PC-9 (cell line): ENCODE measurements at regions not wholly inside any gene's neighbourhood (a gene's known extent, or its start where the extent isn't known, plus 50 kb on each side); places are given as distances from the start of the nearest gene placed in this dataset.

Experiments used
- BruUV-seq: library from RNA; stranded (reverse); fragments of 400-500 nt; replicated peaks from 2 replicates; lab custom pipeline; 2021; lab: Mats Ljungman, UMichigan
- CTCF ChIA-PET: fragments of 300-600 bp; sonication (Branson Sonifier 250); formaldehyde crosslinking; loops from one replicate; lab custom pipeline; 2022; ENCODE audit warnings: antibody characterized with exemption; lab: Charles Lee
- POLR2A ChIA-PET: fragments of 300-600 bp; sonication (Branson Sonifier 250); formaldehyde crosslinking; loops from one replicate; lab custom pipeline; 2022; ENCODE audit warnings: antibody characterized with exemption; ENCODE audit not compliant: unreplicated experiment; lab: Charles Lee
- DNase-seq, 2 experiments: peaks; one replicate each; pipeline versions ENCODE4 v3.0.0 to v3.0.0-alpha.2; 2015 to 2022; ENCODE audit warnings: mixed read lengths in 1 of 2
- H2AFZ ChIP-seq: fragments of 200-600 bp; sonication (generic); 2 replicates; pipeline ENCODE4 v1.8.1; 2017; ENCODE audit warnings: antibody characterized with exemption
- H3F3A ChIP-seq: fragments of 200-600 bp; sonication (generic); 2 replicates; pipeline ENCODE4 v1.8.1; 2017; ENCODE audit warnings: antibody characterized with exemption, mild to moderate bottlenecking, low read depth; ENCODE audit not compliant: insufficient read depth
- H3K27ac ChIP-seq: fragments of 200-600 bp; sonication (generic); 2 replicates; pipeline ENCODE4 v1.6.1; 2016; ENCODE audit warnings: mixed run types
- H3K27me3 ChIP-seq: fragments of 200-600 bp; sonication (generic); 2 replicates; pipeline ENCODE4 v1.6.1; 2016; ENCODE audit warnings: low read depth, mixed run types; ENCODE audit not compliant: insufficient read depth
- H3K36me3 ChIP-seq: fragments of 200-600 bp; sonication (generic); 2 replicates; pipeline ENCODE4 v1.6.1; 2016; ENCODE audit warnings: low read depth, mixed run types
- H3K4me1 ChIP-seq: fragments of 200-600 bp; sonication (generic); replicated peaks from 2 replicates; pipeline ENCODE4 v1.6.1; 2016; ENCODE audit warnings: mixed run types; ENCODE audit not compliant: insufficient read depth
- H3K4me2 ChIP-seq: fragments of 200-600 bp; sonication (generic); 2 replicates; pipeline ENCODE4 v1.6.1; 2017; ENCODE audit warnings: mixed run types
- H3K4me3 ChIP-seq: fragments of 200-600 bp; sonication (generic); 2 replicates; pipeline ENCODE4 v1.6.1; 2016; ENCODE audit warnings: mixed run types
- H3K79me2 ChIP-seq: fragments of 200-600 bp; sonication (generic); 2 replicates; pipeline ENCODE4 v1.6.1; 2017; ENCODE audit warnings: low read depth, mixed run types
- H3K9me2 ChIP-seq: fragments of 200-600 bp; sonication (generic); 2 replicates; pipeline ENCODE4 v1.8.1; 2017; ENCODE audit warnings: mild to moderate bottlenecking; ENCODE audit not compliant: insufficient read depth
- H3K9me3 ChIP-seq: fragments of 200-600 bp; sonication (generic); 2 replicates; pipeline ENCODE4 v1.8.1; 2016; ENCODE audit warnings: low read depth; ENCODE audit not compliant: insufficient read depth
- H4K20me1 ChIP-seq: fragments of 200-600 bp; sonication (generic); 2 replicates; pipeline ENCODE4 v1.8.1; 2017; ENCODE audit not compliant: insufficient read depth
- EZH2 ChIP-seq: fragments of 200-600 bp; sonication (generic); IDR thresholded peaks from 2 replicates; pipeline ENCODE4 v1.8.0; 2017; ENCODE audit warnings: antibody characterized with exemption, low read depth
- intact Hi-C: fragments of 100-400 bp; cut with micrococcal nuclease; formaldehyde crosslinking; loops from one replicate; pipeline ENCODE4 v1.10.0; 2022; ENCODE audit not compliant: unreplicated experiment
- TF ChIP-seq, protein P1 (sequence below): fragments of 200-600 bp; sonication (generic); conservative IDR thresholded peaks from 2 replicates; pipeline ENCODE4 v1.6.1; 2017; ENCODE audit warnings: mixed run types, antibody characterized with exemption, mild to moderate bottlenecking, moderate library complexity

- Histone ChIP-seq H3K27me3 (no peaks in the 10 kb centered on the region), H3K79me2 (no peaks in the 10 kb centered on the region), H3F3A (peaks cover 7% of the 10 kb centered on the region; the same call in 1 of the 2 replicates), H3K4me2 (no peak overlapping the region), H3K4me3 (no peak overlapping the region), H2AFZ (no peak overlapping the region), H3K27ac (no peak overlapping the region), H3K9me3 (no peaks in the 10 kb centered on the region), H3K36me3 (no peaks in the 10 kb centered on the region), H3K9me2 (no peaks in the 10 kb centered on the region; the same call in 1 of the 2 replicates), H3K4me1 (0 out of 2 replicates have a peak, but pooled peaks cover 15% of the 10 kb centered on the region), H4K20me1 (no peaks in the 10 kb centered on the region)
- no TSS peak for BruUV-seq
- TF ChIP-seq, protein P1, sequence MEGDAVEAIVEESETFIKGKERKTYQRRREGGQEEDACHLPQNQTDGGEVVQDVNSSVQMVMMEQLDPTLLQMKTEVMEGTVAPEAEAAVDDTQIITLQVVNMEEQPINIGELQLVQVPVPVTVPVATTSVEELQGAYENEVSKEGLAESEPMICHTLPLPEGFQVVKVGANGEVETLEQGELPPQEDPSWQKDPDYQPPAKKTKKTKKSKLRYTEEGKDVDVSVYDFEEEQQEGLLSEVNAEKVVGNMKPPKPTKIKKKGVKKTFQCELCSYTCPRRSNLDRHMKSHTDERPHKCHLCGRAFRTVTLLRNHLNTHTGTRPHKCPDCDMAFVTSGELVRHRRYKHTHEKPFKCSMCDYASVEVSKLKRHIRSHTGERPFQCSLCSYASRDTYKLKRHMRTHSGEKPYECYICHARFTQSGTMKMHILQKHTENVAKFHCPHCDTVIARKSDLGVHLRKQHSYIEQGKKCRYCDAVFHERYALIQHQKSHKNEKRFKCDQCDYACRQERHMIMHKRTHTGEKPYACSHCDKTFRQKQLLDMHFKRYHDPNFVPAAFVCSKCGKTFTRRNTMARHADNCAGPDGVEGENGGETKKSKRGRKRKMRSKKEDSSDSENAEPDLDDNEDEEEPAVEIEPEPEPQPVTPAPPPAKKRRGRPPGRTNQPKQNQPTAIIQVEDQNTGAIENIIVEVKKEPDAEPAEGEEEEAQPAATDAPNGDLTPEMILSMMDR: no peak
- TF ChIP-seq EZH2: no peak
- ChIA-PET POLR2A (no interaction called here), CTCF (no interaction called here)
- intact Hi-C loops: loop anchor here (5.0 kb wide), 1 partner anchor 134 kb away; no protein-coding TSS in a partner anchor
- DNase-seq: no peak
These were observed 255.0 kb upstream of the PHYHIPL start for GRCh38 chr10:58921421-58921855.

DNA sequence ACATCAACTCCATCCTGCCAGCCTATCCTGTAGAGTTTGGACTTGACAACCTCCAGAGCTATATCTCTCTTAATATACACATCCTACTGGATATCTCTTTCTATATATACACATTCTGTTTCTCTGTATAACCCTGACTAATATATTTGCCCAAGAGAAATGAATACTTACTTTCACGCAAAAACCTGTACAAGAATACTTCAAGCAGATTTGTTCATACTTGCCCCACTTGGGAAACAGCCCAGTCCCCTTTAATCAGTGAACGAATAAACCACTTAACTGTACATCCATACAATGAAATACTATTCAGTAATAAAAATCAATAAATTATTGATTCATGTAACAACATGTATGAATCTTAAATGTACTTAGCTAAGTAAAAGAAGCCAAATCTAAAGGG, 251.1 kb upstream of the PHYHIPL start:
- ChIA-PET POLR2A (no interaction called here), CTCF (no interaction called here)
- Histone ChIP-seq H3K79me2 (no peaks in the 10 kb centered on the region), H3K4me3 (no peak overlapping the region), H3K9me2 (no peaks in the 10 kb centered on the region; the same call in 1 of the 2 replicates), H3F3A (peaks cover 4% of the 10 kb centered on the region; the same call in 1 of the 2 replicates), H3K36me3 (no peaks in the 10 kb centered on the region), H4K20me1 (no peaks in the 10 kb centered on the region), H3K27me3 (no peaks in the 10 kb centered on the region), H3K9me3 (no peaks in the 10 kb centered on the region), H2AFZ (no peak overlapping the region), H3K27ac (no peak overlapping the region), H3K4me1 (0 out of 2 replicates have a peak, but pooled peaks cover 7% of the 10 kb centered on the region), H3K4me2 (no peak overlapping the region)
- TF ChIP-seq EZH2: no peak
- TF ChIP-seq, protein P1: no peak
- BruUV-seq: no TSS peak
- intact Hi-C loops: no loop called here
- DNase-seq: no peak

- DNase-seq: no peak
- BruUV-seq: no TSS peak
- Histone ChIP-seq H3K9me3 (no peaks in the 10 kb centered on the region), H4K20me1 (no peaks in the 10 kb centered on the region), H3K4me3 (no peak overlapping the region), H3K27ac (no peak overlapping the region), H3K9me2 (no peaks in the 10 kb centered on the region), H3K36me3 (no peaks in the 10 kb centered on the region), H3K27me3 (no peaks in the 10 kb centered on the region), H3K79me2 (no peaks in the 10 kb centered on the region), H3F3A (no peaks in the 10 kb centered on the region), H2AFZ (no peak overlapping the region), H3K4me1 (no peaks in the 10 kb centered on the region), H3K4me2 (no peak overlapping the region)
- TF ChIP-seq, protein P1: no peak
- TF ChIP-seq EZH2: no peak
- intact Hi-C loops: no loop called here
- ChIA-PET CTCF (no interaction called here), POLR2A (no interaction called here)
These were observed 245.9 kb upstream of the PHYHIPL start for GRCh38 chr10:58930500-58930899.
